ENCODE measurements at regions not wholly inside any gene's neighbourhood (a gene's known extent, or its start where the extent isn't known, plus 50 kb on each side); places are given as distances from the start of the nearest gene placed in this dataset.

DNA sequence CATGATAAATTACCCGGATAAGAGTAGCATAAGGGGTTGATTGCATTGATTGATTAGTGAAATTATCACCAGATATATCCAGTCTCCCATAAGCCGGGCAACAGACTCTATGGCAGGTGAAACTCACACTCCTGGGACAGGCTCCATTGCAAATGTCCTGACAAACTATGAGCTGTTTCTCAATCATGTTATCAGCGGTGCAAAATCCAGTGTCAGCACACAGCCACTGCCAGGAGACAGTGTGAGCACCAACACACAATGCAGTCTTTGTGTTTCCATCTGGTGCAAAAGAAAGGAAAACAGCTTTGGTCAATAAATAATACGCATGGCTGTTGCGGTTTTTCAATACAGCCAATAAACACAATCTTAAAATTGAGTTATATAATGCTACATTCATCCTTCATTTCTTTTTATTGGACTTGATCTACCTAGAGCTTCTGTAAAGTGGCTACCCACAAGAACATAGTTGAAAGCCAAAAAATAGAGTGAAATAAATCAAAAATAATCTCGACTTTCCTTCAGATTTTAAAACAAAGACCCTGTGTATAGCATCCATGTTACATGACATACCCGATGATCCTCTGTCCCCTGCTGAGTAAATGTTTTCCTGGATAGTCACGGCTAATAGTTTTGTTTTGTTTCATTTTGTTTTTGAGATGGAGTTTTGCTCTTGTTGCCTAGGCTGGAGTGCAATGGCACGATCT is 64.3 kb upstream of the AFDN start (continued):
- TF ChIP-seq ZNF18 (CRISPR knock-in tag; IDR thresholded peaks at IDR 0.05; ENCODE audit: insufficient replicate concordance) (peak; percentile 97), ZNF749 (CRISPR knock-in tag; IDR thresholded peaks at IDR 0.05; ENCODE audit: borderline replicate concordance) (0 out of 2 replicates have a peak, but pooled peaks have one; percentile 24), ZNF549 (CRISPR knock-in tag; IDR thresholded peaks at IDR 0.05) (0 out of 2 replicates have a peak, but pooled peaks have one; percentile 44), NR0B2 (CRISPR knock-in tag; IDR thresholded peaks at IDR 0.05) (no peak), MIER3 (CRISPR knock-in tag; IDR thresholded peaks at IDR 0.05; ENCODE audit: borderline replicate concordance) (peak; percentile 83; the same call in 1 of the 2 replicates), MBD4 (IDR thresholded peaks at IDR 0.05; ENCODE audit: borderline replicate concordance, low read length) (no peak), ZNF136 (CRISPR knock-in tag; IDR thresholded peaks at IDR 0.05; ENCODE audit: low read depth) (0 out of 2 replicates have a peak, but pooled peaks have one; percentile 33), ZUFSP (CRISPR knock-in tag; IDR thresholded peaks at IDR 0.05; ENCODE audit: borderline replicate concordance) (no peak), CSRNP1 (CRISPR knock-in tag; IDR thresholded peaks at IDR 0.05) (no peak), KAT2B (IDR thresholded peaks at IDR 0.05; ENCODE audit: borderline replicate concordance, low read depth, low read length) (no peak), ZSCAN20 (CRISPR knock-in tag; IDR thresholded peaks at IDR 0.05; ENCODE audit: borderline replicate concordance) (no peak), ZFX (CRISPR knock-in tag; IDR thresholded peaks at IDR 0.05; ENCODE audit: low read depth) (no peak)
- TF ChIP-seq, protein P1, sequence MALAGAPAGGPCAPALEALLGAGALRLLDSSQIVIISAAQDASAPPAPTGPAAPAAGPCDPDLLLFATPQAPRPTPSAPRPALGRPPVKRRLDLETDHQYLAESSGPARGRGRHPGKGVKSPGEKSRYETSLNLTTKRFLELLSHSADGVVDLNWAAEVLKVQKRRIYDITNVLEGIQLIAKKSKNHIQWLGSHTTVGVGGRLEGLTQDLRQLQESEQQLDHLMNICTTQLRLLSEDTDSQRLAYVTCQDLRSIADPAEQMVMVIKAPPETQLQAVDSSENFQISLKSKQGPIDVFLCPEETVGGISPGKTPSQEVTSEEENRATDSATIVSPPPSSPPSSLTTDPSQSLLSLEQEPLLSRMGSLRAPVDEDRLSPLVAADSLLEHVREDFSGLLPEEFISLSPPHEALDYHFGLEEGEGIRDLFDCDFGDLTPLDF (CRISPR knock-in tag; IDR thresholded peaks at IDR 0.05): no peak
- TF ChIP-seq, protein P2, sequence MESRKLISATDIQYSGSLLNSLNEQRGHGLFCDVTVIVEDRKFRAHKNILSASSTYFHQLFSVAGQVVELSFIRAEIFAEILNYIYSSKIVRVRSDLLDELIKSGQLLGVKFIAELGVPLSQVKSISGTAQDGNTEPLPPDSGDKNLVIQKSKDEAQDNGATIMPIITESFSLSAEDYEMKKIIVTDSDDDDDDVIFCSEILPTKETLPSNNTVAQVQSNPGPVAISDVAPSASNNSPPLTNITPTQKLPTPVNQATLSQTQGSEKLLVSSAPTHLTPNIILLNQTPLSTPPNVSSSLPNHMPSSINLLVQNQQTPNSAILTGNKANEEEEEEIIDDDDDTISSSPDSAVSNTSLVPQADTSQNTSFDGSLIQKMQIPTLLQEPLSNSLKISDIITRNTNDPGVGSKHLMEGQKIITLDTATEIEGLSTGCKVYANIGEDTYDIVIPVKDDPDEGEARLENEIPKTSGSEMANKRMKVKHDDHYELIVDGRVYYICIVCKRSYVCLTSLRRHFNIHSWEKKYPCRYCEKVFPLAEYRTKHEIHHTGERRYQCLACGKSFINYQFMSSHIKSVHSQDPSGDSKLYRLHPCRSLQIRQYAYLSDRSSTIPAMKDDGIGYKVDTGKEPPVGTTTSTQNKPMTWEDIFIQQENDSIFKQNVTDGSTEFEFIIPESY (CRISPR knock-in tag; IDR thresholded peaks at IDR 0.05): peak; percentile 79; the same call in 1 of the 2 replicates
